HG03442 (cell line): ENCODE measurements at regions not wholly inside any gene's neighbourhood (a gene's known extent, or its start where the extent isn't known, plus 50 kb on each side); places are given as distances from the start of the nearest gene placed in this dataset.

ENCODE experiments used
- ATAC-seq: cut with Tn5 transposase; IDR thresholded peaks from one replicate; pipeline ENCODE4 v1.9.1; 2021; ENCODE audit warnings: mild to moderate bottlenecking, moderate library complexity; ENCODE audit not compliant: unreplicated experiment

DNA sequence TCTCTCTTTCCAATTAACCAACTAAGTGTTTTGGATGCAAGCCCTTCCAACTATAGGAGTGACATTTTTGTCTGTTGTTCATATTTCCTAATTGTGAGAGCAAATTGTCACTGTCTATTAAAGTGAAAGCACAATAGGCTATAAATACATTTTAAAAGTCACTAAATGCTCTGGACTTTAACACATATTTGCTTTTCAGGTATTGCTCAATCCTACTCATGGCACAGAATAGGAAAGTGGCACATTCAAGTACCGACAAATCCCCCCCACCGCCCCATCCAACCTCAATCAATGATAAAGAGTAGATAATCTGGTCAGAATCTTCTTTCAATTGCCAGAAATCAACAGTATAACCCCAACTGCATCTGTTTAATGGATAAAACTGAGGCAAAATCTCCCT lies 419.8 kb downstream of the PLK2 start:
- ATAC-seq = no peak

- no peak for ATAC-seq
These were observed 422.0 kb downstream of the PLK2 start for GRCh38 chr5:58037899-58038298.

DNA sequence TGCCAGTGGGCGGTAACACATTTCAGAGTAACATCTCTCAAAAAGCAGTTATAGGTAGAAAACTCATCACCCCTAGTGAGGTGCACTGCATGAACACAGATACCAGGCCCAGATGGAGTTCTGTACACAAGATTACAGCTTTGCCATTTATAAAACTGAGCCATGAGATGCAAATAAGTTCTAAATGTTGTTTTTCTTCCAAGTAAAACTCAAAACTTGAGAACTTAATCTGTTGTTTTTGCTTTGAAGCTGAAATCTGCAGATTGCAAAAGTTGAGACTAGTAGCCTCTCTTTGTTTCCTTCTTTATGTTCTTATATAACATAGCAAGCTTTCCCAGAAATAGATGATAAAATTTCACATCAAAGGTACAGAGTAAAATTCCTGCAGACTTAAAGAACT lies 434.1 kb downstream of the PLK2 start:
- no peak for ATAC-seq

- ATAC-seq = no peak
These were observed 435.7 kb downstream of the PLK2 start for GRCh38 chr5:58024151-58024550.

GRCh38 chr5:58022055-58022454 lies 437.8 kb downstream of the PLK2 start:
- ATAC-seq = no peak

- ATAC-seq = no peak
These were observed 438.4 kb downstream of the PLK2 start for GRCh38 chr5:58021466-58021865.

GRCh38 chr5:58019614-58020013 lies 440.3 kb downstream of the PLK2 start:
- no peak for ATAC-seq

DNA sequence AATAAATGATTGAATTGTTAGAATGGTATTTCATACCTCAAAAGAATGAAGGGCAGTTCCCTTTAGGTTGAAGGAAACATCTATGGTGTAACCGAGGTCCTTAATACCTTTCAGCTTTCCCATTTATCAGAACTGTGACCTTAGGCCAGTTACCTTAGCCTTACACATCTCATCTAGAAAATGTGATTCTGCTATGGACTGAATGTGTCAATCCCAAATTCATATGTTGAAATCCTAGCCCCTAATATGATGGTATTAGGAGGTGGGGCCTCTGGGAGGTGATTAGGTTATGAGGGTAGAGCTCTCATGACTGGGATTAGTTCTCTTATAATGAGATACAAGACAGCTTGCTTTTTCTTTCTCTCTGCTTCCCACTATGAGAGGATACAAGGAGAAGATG lies 441.9 kb downstream of the PLK2 start:
- ATAC-seq = no peak

DNA sequence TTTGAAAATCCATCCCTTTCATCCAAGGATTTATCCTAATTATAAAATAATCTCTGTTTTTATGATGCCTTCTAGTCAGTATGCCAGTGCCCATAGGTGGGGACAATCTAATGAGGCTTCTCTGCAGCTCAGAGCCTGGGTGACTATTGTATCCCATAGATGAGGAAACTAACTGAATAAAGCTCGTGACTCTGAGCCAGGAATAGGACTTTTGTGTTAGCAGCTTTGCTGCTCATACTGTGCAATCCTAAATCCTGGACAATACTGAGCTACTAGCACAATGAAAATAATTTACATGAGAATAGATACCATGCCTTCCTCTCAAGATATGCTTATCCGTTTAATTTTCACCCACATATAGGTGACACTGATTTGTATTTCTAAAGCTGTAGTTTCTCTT lies 443.0 kb downstream of the PLK2 start:
- ATAC-seq = no peak

DNA sequence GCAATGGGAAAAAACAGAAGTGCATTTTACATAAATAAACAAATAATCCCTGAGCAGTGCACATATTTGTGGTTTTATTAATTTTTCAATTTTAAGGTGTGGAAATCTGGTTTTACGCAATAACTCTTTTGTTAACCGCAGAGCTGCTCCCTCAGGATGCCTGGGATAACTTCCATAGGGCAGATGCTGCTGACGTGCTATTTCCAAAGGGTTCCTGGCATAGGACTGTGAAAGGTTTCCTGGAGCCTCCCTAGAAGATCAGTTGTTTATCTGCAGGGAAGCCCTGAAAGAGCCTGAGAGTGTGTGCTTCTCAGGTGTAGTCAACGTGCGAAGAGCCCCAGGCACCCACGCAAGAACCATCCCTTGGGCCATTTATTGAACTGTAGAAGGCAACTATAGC lies 443.5 kb downstream of the PLK2 start:
- no peak for ATAC-seq

- no peak for ATAC-seq
These were observed 444.7 kb downstream of the PLK2 start for GRCh38 chr5:58015175-58015574.

DNA sequence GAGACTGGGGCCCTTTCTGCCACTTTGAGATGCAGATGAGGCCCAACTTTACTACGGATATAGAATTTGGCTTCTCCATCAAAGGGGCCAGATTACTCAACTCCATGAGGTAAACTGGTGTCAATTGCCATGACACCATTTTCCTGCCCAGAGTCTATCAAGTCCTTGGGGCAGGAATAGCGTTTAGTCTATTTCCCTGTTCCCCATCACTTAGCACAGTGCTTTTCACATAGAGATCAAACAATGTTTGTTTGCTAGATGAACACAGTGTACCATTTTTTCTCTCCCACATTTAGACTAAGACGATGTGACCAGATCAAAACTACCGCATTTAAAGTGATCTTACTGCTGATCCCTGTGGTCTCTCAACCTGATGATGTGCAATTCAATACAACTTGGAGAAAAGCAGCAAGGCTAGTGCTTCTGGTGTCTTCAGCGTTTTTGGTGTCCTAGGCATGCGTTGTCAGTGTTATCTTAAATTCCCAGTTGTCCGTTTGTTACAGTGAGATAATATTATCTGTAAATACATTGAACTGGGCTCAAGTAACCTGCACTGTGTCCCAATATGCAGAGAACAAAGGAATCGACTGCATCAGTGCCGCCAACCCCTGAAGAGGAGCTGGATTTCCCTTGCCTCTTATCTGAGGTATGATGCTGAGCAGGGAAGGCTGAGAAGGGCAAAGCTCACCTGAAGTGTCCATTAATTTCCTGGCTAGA lies 446.2 kb downstream of the PLK2 start:
- no peak for ATAC-seq

DNA sequence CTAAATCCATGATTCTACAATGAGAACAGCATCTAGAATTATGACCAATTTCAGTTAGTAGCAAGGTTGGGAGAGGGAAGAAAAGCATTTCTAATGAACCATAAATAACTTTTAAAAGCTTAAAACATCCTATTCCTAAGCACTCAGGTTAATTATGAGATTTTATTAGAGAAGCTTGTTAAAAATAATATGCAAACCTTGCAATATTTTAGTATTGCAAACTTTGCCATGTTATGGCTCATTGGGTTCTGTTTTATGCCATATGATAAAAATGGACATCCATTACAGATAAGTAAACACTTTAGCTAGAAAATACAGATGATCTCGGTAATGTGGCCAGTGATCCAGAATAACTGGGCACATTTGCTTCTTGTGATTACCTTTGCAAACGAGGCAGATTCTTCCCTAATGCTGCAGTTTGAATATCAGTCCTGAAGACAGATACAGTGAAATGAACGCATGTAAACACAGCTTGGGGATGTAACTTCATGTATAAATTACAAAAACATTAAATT lies 447.0 kb downstream of the PLK2 start:
- no peak for ATAC-seq

DNA sequence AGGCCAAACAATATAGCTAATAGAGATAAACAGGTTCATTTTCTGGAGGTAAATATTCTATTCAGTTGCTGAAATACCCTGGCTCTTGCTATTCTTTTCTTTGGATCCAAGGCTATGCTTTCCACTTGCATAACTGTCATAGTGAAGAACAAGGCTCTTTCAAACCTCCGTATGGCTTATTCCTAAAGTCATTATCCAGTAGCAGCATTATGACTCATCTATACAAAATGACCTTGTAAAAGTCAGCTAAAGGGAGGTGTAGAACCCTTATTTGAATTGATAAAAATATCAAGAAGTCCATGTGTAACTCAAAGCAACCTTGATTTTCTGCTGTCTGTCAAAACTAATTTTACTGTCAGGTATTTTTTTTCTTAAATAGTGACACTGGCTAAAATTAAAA lies 447.8 kb downstream of the PLK2 start:
- ATAC-seq = no peak

- ATAC-seq = no peak
These were observed 448.6 kb downstream of the PLK2 start for GRCh38 chr5:58011301-58011700.

DNA sequence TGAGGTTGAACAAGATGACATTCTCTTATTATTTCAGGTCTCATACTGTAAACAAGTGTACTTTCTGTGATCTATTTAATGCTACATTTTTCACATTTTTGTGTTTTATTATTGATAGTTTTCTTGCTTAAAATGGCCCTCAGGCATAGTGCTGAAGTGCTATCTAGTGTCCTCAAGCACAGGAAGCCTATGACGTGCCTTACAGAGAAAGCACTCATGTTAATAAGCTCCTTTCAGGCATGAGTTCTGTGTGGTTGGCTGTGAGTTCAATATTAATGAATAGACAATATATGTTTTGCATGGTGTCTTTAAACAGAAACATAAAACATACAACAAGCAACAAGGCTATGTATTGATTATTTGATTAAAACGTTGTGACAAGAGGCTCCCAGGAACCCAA lies 450.1 kb downstream of the PLK2 start:
- ATAC-seq = no peak

GRCh38 chr5:58002323-58002722 lies 457.6 kb downstream of the PLK2 start:
- no peak for ATAC-seq

- no peak for ATAC-seq
These were observed 466.0 kb downstream of the PLK2 start for GRCh38 chr5:57993866-57994265.

DNA sequence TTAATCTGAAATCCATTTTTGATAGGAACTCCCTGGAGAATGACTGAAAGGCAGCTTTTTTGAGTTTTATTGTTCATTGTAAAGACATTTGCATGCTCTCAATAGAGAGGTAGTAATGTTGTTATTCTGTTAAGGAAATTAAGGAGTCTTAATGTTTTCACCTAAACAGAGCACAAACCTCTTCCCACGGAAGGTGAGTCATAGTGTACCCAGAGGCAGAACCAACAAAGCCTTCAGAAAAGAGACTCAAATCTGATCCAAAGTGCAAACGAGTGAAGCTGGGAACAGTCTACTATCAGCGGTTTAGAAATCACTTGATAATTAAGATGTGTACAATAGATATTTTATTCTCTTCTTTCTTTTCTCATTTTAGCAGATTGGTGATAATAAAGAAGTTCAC lies 470.5 kb downstream of the PLK2 start:
- ATAC-seq = no peak

GRCh38 chr5:57988813-57989212 lies 471.1 kb downstream of the PLK2 start:
- no peak for ATAC-seq

- no peak for ATAC-seq
These were observed 472.3 kb downstream of the PLK2 start for GRCh38 chr5:57987552-57987951.

DNA sequence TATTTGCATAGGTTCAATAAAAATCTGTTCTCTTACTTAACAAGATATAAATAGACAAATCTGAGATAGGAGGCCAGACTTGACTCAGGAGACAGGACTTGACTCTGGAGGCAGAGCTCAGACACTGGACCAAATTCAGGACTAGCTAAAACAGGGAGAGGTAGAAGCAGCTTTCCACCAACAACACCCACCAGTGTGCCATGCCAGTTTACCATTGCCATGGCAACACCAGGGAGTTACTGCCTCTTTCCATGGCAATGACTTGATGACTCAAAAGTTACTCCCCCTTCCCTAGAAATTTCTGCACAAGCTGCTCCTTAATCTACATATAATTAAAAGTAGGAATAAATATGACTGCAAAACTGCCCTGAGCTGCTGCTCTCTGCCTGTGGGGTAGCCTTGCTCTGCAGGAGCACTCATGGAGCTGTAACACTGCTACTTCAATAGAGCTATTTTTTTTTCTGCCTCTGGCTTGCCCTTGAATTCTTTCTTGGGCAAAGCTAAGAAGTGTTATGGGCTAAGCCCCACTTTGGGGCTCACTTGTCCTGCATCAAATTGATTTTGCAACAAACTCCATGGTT lies 473.0 kb downstream of the PLK2 start:
- ATAC-seq = no peak

DNA sequence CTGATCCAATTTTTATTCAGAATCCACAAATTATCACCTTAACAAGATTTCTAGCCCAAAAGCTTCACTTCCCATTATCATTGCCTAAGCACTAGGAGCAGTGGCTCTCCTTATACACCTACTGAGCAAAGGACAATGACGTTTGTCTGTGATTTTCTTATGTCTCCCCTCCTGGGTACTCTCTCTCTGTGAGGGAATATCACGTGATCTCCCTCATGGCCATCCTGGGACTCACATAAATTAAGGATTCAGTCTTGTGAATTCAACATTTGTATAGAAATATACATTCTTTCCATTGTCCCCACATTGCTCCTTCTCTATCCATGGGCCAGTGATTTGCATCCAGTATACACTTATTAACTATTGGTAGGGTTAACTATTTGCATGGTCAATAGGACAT lies 476.5 kb downstream of the PLK2 start:
- ATAC-seq = no peak
